ENCODE measurements at regions not wholly inside any gene's neighbourhood (a gene's known extent, or its start where the extent isn't known, plus 50 kb on each side); places are given as distances from the start of the nearest gene placed in this dataset.

DNA sequence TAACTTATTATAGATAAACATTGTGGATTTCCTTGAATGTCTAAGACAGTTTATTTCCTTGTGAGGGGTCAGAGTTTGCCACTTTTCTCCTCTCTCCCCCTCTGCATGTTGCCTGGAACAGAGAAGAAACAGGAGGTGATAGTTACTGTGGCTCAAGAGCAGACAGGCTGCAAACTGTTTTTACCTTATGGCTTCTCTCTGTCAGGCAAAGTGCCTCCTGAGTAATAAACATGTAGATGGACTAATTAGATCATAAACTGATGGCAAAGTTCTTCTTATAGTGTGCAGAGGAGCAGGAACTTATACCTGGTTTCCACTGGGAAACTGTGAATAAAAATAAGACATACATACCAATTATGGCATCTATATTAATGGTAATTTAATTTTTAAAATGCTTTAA is 133.1 kb upstream of the CDH12 start:
- TF ChIP-seq, protein P1, sequence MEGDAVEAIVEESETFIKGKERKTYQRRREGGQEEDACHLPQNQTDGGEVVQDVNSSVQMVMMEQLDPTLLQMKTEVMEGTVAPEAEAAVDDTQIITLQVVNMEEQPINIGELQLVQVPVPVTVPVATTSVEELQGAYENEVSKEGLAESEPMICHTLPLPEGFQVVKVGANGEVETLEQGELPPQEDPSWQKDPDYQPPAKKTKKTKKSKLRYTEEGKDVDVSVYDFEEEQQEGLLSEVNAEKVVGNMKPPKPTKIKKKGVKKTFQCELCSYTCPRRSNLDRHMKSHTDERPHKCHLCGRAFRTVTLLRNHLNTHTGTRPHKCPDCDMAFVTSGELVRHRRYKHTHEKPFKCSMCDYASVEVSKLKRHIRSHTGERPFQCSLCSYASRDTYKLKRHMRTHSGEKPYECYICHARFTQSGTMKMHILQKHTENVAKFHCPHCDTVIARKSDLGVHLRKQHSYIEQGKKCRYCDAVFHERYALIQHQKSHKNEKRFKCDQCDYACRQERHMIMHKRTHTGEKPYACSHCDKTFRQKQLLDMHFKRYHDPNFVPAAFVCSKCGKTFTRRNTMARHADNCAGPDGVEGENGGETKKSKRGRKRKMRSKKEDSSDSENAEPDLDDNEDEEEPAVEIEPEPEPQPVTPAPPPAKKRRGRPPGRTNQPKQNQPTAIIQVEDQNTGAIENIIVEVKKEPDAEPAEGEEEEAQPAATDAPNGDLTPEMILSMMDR (IDR thresholded peaks at IDR 0.05) = no peak
- no peak for TF ChIP-seq ZFX (IDR thresholded peaks at IDR 0.05; ENCODE audit: borderline replicate concordance)

Measured in 22Rv1 (cell line).